Psoas muscle (tissue), 7 donors: ENCODE measurements at regions not wholly inside any gene's neighbourhood (a gene's known extent, or its start where the extent isn't known, plus 50 kb on each side); places are given as distances from the start of the nearest gene placed in this dataset.

Experiments used
- ATAC-seq, 4 donors: fragments of 200-7000 bp; cut with Tn5 transposase; one replicate each; pipeline ENCODE4 v1.9.1; 2020; ENCODE audit warnings: moderate library complexity in 3 of 4, mild to moderate bottlenecking in 2 of 4
- DNase-seq, 2 donors: peaks; one replicate each; pipeline ENCODE4 v3.0.0-alpha.2; 2020
- H3K27ac ChIP-seq: fragments of 200-600 bp; one replicate; pipeline ENCODE4 v1.8.0; 2022
- H3K27me3 ChIP-seq, 3 donors: fragments of 200-600 bp in 1 of 3; one replicate each; pipeline versions ENCODE4 v1.6.1 to v1.8.0; 2013 to 2022; ENCODE audit warnings: low read length in 2 of 3, mild to moderate bottlenecking in 2 of 3, moderate library complexity in 1 of 3; ENCODE audit not compliant: insufficient read depth in 3 of 3
- H3K36me3 ChIP-seq, 2 donors: fragments of 200-600 bp in 1 of 2; one replicate each; pipeline versions ENCODE4 v1.6.1 to v1.8.0; 2013 to 2022; ENCODE audit warnings: low read depth in 1 of 2, mild to moderate bottlenecking in 1 of 2, moderate library complexity in 1 of 2; ENCODE audit not compliant: insufficient read depth in 1 of 2
- H3K4me1 ChIP-seq: fragments of 200-600 bp; one replicate; pipeline ENCODE4 v1.8.0; 2022
- H3K4me3 ChIP-seq: fragments of 200-600 bp; one replicate; pipeline ENCODE4 v1.8.0; 2022; ENCODE audit warnings: mild to moderate bottlenecking
- H3K9me3 ChIP-seq: fragments of 200-600 bp; one replicate; pipeline ENCODE4 v1.8.0; 2022
- WGBS, 3 donors: extraction: QIAGEN DNeasy Blood & Tissue Kit; methylation state at CpG; one replicate each; pipeline versions ENCODE4 v1.1.6 to v1.1.7; 2013; 5-methylcytosine and 5-hydroxymethylcytosine counted together
- intact Hi-C, 2 donors: fragments of 100-400 bp; cut with DNase I; formaldehyde crosslinking; loops; one replicate each; pipeline versions ENCODE4 v1.11.0 to v1.14.2; 2022
- TF ChIP-seq, protein P1 (sequence below): fragments of 200-600 bp; IDR thresholded peaks from one replicate; pipeline ENCODE4 v1.8.0; 2022; ENCODE audit warnings: antibody characterized with exemption
- donor health status: healthy with polysubstance abuse.
- donor health status: DM: no; HTN: no; CAD: no; lungs with moderate emphysema.
- donor health status: Bipolar disorder and iron deficiency.
- donor health status: healthy.
- donor health status: DM: yes; HTN: yes; CAD: no.
- donor health status: DM: no; HTN: no; CAD: no.
- donor health status: DM: yes; HTN: yes; CAD: no.

DNA sequence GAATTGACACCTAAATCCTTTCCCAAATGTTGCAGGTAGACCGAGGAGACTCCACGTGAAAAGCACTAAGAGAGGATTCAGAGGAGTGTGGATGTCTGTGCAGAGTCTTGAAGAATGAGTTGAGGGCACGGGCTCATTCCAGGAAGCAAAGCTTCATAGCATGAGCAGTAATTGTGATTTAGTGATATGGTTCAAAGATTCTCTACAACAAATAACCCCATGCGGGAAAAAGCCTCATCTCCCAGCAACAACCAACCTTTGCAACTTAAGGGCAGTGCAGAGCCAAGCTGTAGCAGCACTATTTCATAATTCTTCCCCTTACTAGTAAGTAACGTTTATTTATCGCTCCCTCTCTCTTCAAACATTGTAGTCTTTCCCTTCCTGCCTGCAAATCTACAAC is 87.5 kb upstream of the CLMP start:
- Histone ChIP-seq H3K4me3 (no peak overlapping the region), H3K36me3 (no peaks in the 10 kb centered on the region), H3K27ac (no peak overlapping the region), H3K27me3 (peaks cover 0 to 1% (median 0%) of the 10 kb centered on the region in 3 donors), H3K9me3 (no peaks in the 10 kb centered on the region), H3K4me1 (no peaks in the 10 kb centered on the region)
- DNase-seq (no peak), ATAC-seq (no peak)
- TF ChIP-seq, protein P1, sequence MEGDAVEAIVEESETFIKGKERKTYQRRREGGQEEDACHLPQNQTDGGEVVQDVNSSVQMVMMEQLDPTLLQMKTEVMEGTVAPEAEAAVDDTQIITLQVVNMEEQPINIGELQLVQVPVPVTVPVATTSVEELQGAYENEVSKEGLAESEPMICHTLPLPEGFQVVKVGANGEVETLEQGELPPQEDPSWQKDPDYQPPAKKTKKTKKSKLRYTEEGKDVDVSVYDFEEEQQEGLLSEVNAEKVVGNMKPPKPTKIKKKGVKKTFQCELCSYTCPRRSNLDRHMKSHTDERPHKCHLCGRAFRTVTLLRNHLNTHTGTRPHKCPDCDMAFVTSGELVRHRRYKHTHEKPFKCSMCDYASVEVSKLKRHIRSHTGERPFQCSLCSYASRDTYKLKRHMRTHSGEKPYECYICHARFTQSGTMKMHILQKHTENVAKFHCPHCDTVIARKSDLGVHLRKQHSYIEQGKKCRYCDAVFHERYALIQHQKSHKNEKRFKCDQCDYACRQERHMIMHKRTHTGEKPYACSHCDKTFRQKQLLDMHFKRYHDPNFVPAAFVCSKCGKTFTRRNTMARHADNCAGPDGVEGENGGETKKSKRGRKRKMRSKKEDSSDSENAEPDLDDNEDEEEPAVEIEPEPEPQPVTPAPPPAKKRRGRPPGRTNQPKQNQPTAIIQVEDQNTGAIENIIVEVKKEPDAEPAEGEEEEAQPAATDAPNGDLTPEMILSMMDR = no peak
- 67 to 89% (median 71%) methylated on average over 6 of the region's 6 CpGs for WGBS, 3 donors
- intact Hi-C loops = no loop called here

DNA sequence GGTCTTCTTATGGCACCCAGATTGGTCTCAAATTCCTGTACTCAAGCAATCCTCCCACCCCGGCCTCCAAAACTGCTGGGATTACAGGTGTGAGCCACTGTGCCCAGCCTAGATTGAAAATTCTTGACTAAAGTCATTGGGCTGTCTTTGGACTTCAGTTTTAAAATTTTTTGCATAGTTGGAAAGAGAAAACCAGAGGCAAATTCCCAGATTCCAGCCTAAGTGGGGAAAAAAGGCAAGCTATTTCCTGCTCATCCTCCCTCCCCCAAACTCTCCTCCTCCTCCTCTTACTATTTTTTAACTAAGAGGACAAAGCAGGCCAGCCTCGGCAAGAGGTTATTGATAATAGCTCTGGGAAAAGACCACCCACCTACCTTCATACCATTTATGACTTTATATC is 78.6 kb upstream of the CLMP start:
- DNase-seq (no peak), ATAC-seq (no peak)
- no peaks in the 10 kb centered on the region for H3K4me1 ChIP-seq
- H3K27ac ChIP-seq = no peak overlapping the region
- no peak overlapping the region for H3K4me3 ChIP-seq
- no peaks in the 10 kb centered on the region for H3K9me3 ChIP-seq
- TF ChIP-seq, protein P1 = no peak
- H3K27me3 ChIP-seq = peaks cover 0 to 2% (median 2%) of the 10 kb centered on the region in 3 donors
- intact Hi-C loops = no loop called here
- no peaks in the 10 kb centered on the region for H3K36me3 ChIP-seq
- 60 to 77% (median 70%) methylated on average over 2 of the region's 2 CpGs for WGBS, 3 donors

DNA sequence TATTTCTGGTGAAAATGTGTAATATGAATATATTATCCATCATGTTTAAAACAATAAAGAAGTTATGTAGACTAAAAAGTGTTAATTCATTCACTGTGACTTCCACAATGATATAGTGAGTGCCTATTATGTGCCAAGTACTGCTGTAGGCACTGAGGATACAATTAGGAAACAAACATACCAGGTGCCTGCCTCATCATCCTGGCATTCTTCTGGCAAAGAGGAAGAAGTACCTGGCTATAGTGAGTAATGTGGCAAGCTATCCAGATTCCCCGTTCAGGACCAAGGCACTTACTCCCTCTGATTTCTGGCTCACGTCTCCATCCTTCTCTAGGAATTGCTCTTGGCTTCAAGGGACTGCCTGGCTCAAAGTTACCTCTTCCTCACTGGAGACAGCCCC is 77.5 kb upstream of the CLMP start:
- Histone ChIP-seq H3K27ac (no peak overlapping the region), H3K4me1 (no peaks in the 10 kb centered on the region), H3K9me3 (no peaks in the 10 kb centered on the region), H3K4me3 (no peak overlapping the region), H3K27me3 (peaks cover 0 to 5% (median 2%) of the 10 kb centered on the region in 3 donors), H3K36me3 (no peaks in the 10 kb centered on the region)
- intact Hi-C loops = no loop called here
- no peak for DNase-seq
- TF ChIP-seq, protein P1 = no peak
- 44 to 56% (median 46%) methylated on average over 2 of the region's 2 CpGs for WGBS, 3 donors
- no peak for ATAC-seq

DNA sequence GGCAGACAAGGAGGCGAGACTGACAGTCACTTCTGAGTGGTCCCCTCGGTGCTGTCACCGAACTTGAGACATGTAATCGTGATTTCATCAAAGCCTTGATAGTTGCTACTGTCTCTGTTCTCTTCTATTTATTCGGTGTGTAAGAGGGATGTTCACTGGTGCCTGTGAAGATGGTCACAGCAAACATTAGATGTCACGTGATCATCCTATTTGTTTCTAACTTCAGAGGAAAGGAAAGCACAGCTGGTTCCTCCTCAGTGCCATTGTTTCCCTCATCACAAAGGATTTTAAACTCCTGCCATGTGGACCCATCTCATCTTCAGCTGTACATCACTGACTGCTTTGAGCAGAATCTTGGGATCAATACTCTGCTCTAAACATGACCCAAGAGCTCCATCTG is 73.1 kb upstream of the CLMP start:
- Histone ChIP-seq H3K36me3 (no peaks in the 10 kb centered on the region), H3K27ac (no peak overlapping the region), H3K27me3 (peaks cover 0 to 13% (median 2%) of the 10 kb centered on the region in 3 donors), H3K4me3 (no peak overlapping the region), H3K4me1 (no peaks in the 10 kb centered on the region), H3K9me3 (no peaks in the 10 kb centered on the region)
- 37 to 41% (median 39%) methylated on average over 6 of the region's 6 CpGs for WGBS, 3 donors
- DNase-seq (no peak), ATAC-seq (no peak)
- intact Hi-C loops = no loop called here
- TF ChIP-seq, protein P1 = no peak

DNA sequence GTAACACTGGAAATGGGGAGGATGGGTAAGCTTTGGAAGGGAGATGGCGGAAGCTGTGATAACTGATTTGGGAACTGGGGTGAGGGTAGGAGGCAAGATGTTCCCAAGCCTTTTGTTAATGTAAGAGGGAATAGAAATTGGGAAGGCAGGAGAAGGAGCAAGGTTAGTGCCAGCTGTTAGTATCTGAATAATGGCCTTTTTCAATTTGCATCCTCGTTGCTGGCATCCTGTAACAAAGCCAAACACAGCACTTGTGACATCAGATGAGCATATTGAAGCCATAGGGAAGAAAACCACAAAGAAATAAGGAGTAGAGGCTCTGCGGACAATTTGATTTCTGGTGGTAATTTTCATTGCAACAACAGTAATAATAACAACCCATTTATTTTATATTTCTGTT is 70.9 kb upstream of the CLMP start:
- no peak overlapping the region for H3K27ac ChIP-seq
- ATAC-seq (no peak), DNase-seq (no peak)
- WGBS, 3 donors = 75 to 84% (median 81%) methylated on average over 3 of the region's 3 CpGs
- no peaks in the 10 kb centered on the region for H3K9me3 ChIP-seq
- H3K36me3 ChIP-seq = no peaks in the 10 kb centered on the region
- intact Hi-C loops = no loop called here
- H3K4me1 ChIP-seq = no peaks in the 10 kb centered on the region
- no peak overlapping the region for H3K4me3 ChIP-seq
- H3K27me3 ChIP-seq = peaks cover 0 to 19% (median 2%) of the 10 kb centered on the region in 3 donors
- TF ChIP-seq, protein P1 = no peak
